ENCODE measurements at regions not wholly inside any gene's neighbourhood (a gene's known extent, or its start where the extent isn't known, plus 50 kb on each side); places are given as distances from the start of the nearest gene placed in this dataset.

GRCh38 chr6:19699932-19700331, 137.2 kb upstream of the ID4 start:
- no peak overlapping the region for H3K27ac ChIP-seq
- TF ChIP-seq CTCF (conservative IDR thresholded peaks at IDR 0.05), result no peak

- no peak for TF ChIP-seq CTCF (conservative IDR thresholded peaks at IDR 0.05)
Measured at GRCh38 chr6:19705606-19706005, 131.6 kb upstream of the ID4 start.

GRCh38 chr6:19712012-19712688, 125.0 kb upstream of the ID4 start:
- no peak for TF ChIP-seq CTCF (conservative IDR thresholded peaks at IDR 0.05)
- H3K27ac ChIP-seq, result no peak overlapping the region

More at GRCh38 chr6:19705606-19706005, 131.6 kb upstream of the ID4 start:
- no peak overlapping the region for H3K27ac ChIP-seq

- no peak for TF ChIP-seq CTCF (conservative IDR thresholded peaks at IDR 0.05)
- H3K27ac ChIP-seq, result no peak overlapping the region
Measured at GRCh38 chr6:19712998-19713397, 124.2 kb upstream of the ID4 start.

DNA sequence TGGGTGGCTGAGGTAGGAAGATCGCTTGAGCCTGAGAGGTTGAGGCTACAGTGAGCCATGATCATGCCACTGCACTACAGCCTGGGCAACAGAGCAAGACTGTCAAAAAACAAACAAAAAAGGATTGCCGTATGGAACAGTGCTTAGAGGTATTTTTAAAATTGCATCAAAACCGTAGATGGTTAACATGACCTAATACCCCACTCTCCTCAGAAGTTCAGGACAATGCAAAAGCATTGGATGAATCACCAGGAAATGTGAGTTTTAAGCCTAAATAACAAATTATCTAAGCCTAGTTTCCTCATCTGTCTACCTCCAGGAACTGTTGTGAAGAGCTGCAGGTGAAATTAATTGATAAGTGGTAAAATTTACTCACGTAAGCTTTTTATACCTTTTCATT, 123.8 kb upstream of the ID4 start:
- no peak for TF ChIP-seq CTCF (conservative IDR thresholded peaks at IDR 0.05)
- no peak overlapping the region for H3K27ac ChIP-seq

- no peak overlapping the region for H3K27ac ChIP-seq
- TF ChIP-seq CTCF (conservative IDR thresholded peaks at IDR 0.05), result no peak
Measured at GRCh38 chr6:19713984-19714383, 123.2 kb upstream of the ID4 start.

GRCh38 chr6:19714434-19715166, 122.6 kb upstream of the ID4 start:
- TF ChIP-seq CTCF (conservative IDR thresholded peaks at IDR 0.05), result no peak
- no peak overlapping the region for H3K27ac ChIP-seq
